Endometrial microvascular endothelial cells (primary cell): ENCODE measurements at regions not wholly inside any gene's neighbourhood (a gene's known extent, or its start where the extent isn't known, plus 50 kb on each side); places are given as distances from the start of the nearest gene placed in this dataset.

ENCODE experiments used
- in situ Hi-C: cut with HindIII; loops from 2 replicates; pipeline ENCODE4 v1.10.0; 2017; ENCODE audit warnings: low sequenced_read_pairs, low pct_unique_long_range_greater_than_20kb; ENCODE audit errors: inconsistent ontology term

DNA sequence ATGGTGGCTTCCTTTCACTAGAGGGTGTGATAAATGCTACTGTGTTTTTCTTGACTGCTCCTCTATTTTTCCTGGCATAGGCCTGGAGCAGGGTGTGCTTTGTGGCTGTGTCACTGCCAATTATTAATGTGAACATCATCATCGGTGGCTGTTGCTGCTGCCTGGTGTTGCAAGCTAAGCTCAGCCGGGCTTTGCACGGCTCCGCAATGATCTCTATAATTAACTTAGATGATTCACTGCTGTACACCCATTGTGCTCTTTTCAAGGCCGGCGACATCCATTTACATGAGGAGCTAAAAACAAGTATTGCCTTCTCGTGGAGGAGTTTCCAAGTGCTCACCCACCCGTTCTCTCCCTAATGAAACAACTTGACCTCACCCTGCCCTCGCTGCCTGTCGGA is 160.1 kb upstream of the IRX3 start:
- in situ Hi-C loops = no loop called here

DNA sequence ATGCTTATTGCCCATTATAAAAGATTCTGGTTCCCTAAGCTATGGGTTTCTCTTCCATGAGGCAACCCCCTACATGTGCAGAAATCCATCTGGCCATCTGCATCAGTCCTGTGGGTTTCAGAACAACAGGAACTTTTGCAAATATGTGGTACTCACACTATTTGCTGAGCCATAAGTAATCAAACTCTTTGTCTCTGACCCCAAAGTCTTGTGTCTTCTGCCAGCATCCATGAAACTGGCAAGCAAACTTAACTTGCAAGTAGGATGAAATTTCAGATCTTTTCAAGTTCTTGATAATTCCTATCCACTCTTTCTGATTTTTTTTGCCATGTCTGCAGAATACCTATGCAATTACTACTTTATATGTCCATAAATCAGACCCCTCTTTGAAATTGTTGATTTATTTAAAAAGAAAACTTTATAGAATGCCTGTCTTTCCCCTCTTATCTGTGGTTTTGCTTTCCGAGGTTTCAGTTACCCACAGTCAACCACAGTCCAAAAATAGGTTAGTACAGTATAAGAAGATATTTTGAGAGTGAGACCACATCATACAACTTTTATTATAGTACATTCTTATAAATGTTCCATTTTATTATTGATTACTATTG is 158.4 kb upstream of the IRX3 start:
- in situ Hi-C loops = no loop called here

DNA sequence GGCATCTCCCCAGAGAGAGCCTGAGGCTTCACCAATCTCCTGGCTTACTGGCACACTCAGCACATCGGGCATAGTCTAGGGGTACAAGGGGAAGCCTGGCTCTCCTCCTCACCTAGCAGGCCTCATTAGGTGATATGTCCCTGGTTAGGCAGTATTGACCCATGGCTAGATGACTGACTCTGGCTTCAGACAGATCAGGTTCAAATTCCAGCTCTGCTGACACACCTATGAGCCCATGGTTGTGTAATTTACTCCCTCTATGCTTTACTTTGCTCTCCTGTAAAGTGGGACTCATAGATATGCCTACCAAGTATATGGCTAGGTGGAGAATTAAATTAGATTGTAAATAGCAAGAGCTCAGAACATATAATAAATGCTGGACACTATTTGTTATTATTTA is 157.3 kb upstream of the IRX3 start:
- in situ Hi-C loops = no loop called here

DNA sequence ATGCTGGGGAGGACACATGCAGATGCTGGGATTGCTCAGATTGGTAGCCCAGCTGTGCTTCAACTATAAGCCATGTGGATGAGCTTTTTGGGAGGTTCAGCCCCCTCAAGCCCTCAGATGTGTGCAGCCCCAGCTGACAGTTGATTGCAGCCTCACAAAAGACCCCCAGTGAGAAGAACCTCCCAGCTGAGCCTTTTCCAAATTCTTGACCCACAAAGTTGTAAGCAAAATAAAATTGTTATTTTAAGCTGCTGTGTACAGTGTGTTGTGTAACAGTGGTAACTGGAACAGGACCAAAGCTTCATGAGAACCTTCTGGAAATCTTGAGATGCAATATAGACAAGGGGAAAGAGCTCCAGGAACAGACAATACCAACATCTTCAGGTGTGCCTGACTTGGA is 156.8 kb upstream of the IRX3 start:
- in situ Hi-C loops = no loop called here

DNA sequence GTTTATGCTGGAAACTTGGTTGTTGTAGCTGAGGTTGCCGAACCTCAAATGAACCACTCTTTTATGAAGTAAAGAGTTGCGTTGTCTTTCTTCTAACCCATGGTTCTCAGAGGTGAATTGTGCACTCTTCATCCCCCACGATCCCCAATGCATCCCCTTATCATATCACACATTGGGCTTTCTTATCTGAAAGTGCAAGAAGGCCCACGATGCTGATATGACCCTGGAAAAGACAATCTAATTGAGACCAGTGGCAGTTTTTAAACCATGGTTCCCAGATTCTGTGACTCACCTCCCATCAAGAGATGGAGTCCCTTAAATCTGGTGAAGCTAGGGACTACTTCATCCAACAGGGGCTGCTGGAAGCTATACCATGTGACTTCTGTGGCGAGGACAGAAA is 156.3 kb upstream of the IRX3 start:
- in situ Hi-C loops = no loop called here

DNA sequence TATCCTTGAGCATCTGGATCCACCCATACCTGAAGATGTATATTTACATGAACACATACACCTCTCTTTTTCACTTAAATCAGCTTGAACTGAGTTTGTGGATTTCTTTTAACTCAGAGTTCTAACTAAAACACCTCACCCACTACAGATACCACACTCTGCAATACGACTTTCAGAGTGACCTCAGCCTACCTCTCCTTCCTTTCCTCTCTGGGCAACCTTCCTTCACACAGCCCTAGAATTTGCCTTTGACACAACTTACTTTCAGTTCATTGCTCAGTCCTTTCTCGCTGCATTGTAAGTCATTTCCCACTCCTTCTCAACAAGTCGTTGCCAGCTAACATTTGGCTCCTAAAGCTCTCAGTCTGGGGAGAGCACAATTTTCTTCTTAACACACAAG is 151.9 kb upstream of the IRX3 start:
- in situ Hi-C loops = no loop called here

DNA sequence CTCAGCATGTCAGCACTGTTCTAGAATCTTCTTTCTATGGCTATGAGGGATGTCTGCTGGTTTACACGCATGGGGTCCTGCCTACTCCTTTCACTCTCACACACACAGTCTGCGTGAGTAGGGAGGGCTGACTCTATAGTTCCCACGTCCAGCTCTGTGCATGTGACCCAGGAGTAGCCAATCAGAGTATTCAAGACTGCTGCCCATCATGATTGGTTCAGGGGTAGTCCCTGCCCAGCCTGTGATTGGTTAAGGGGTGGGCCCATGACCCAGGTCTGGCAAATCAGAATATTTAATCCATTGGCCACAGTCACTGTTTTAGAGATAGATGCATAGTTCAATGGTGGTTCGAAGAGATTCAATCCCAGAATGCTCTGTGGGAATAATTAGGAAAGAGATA is 151.3 kb upstream of the IRX3 start:
- in situ Hi-C loops = no loop called here

DNA sequence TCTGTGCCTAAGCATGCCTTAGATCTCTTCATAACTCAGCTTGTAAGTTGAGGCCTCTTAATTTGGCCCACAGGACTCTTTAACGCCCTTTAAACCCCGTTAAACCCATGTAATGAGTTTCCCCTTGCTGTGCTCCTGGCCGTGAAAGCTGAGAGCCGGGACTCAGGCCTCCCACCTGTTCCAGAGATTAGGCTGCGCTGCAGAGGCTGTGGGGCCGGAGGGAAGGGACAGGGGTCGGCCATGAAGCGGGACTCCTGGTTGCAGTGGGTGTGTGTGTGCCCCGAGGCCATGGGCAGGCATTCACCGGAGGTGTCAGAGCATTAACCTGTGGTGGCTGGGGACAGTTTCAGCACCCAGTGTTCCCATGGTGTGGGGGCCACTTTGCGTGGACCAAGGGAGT is 150.8 kb upstream of the IRX3 start:
- in situ Hi-C loops = no loop called here

DNA sequence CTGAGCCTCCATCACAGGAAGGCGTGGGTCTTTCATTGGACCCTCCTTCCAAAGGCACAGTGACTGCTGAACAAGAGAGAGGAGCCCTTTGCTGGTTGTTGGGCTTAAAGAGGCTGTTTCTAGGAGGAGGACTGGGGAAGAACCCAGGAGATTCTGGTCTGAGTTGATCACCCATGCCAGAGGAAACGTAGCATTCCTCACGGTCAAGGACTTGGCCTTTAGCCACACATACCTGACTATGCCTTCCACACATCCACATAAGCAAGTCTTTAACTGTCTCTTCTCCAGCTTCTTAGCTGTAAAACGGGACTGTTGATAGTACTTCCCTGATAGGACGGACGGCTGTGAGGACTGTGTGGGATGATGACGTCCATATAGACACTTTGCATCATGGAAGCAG is 149.8 kb upstream of the IRX3 start:
- in situ Hi-C loops = no loop called here

DNA sequence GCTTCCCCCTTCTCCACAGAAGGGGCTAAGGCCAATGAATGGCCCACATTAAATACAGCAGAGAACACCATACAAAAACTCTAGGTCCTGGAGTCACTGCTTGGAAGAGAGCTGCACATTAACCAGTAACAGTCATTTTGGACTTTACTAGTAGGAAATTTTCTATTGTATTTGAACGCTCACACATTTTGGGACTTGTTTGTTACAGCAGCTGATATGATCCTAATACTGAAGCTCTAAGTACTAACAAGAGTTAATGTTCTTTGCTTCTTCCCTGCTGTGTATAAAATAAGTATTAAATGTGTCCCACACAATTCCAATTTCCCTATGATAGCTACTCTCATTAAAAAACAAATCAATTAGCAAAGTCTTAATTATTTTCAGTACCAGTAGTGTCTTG is 148.3 kb upstream of the IRX3 start:
- in situ Hi-C loops = no loop called here

DNA sequence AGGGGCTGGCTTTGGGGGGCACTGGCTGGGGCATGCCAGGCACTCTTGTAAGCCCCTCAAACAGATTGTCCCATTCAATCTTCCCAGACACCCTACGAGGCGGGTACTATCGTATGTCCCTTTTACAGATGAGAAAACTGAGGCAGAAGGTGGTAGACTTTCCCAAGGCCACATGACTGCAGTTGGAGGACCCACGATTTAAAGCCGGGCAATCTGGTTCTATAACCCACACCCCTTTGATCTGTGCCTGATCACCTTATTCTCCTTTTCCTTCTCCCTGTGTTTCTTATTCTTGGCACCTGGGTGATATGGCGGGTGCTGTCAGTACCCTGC is 146.3 kb upstream of the IRX3 start:
- in situ Hi-C loops = no loop called here

DNA sequence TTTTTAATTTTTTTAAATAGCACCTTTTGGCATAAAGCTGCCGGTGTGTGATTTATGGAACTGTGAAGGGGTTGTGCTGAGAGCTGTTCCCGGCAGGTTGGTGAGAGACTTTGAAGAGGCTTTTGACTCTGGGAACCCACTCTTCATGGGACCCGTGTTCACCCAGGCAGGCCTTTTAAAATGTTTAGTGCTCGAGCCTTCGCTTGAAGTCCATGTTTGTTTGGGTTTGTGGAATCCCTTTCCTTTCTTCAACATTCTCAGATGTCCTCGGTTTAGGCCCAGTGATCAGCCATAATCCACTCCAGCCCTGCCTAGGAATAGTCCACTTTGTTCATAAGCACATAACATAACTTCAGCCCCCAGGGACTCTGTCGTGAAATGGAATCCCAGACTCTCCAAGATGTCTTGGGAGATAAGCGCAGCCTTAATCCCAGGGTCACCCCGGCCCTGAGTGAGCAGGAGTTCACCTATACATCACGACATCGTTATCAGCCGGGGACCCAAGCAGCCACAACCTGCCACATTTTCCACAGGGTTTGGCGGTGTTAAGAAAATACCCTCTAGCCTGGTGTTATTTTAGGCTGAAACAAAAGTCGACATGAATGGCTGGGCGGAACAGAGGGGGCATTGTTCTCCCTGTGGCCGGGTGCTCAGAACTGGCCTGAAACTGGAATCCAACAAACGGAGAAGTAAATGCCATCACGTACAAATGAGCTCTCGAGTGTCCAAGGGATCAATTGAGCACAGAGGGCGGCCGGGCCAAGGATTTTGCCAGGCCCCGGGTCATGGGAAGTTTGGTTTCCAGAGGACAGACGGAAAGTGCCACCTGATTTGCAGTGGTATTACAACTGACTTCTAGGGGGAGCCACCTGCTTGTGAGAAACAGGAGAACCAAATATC is 145.7 kb upstream of the IRX3 start:
- in situ Hi-C loops = no loop called here

DNA sequence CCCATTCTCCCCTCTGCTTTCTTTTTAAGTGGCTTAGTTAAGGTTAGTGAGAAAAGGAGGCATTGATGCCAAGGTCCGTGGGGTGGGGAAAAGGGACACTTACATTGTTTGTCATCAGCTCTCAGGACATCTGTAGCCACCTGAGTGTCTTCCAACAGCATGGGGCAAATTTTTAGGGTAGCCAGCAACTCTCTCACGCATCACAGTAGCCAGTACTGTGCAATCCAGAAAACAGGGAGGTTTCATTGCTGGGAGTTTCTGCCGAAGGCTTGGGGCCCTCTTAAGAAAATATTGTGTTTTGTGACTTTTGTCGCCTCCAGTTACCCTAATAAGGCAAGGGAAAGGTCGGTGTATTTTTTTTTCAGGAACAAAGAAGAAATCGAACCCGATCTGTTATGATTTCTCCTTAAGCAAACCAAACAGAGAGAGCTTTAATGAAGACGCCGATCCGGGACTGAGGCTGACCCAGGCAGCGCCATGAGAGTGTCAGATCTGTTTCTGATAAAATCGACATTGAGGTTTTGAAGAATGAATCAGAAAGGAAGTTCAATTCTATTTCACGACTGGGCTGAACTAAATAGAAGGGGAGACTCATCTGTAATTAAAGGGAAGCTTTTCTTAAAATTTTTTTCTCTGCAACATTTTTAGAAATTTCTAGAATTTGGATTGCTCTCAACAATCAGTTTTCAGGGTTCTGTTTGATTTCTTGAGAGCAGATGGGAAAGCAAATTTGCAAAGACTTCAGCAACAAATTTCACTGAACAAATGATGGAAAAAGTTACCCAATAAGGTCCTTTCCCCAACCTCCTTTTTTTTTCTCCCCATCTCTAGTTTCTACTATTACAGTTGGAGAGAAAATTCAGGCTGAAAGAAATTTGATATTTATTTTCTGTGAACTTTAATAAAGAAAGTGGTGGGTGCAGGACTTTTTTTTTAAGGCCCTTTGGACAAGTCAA is 144.7 kb upstream of the IRX3 start:
- in situ Hi-C loops = no loop called here

DNA sequence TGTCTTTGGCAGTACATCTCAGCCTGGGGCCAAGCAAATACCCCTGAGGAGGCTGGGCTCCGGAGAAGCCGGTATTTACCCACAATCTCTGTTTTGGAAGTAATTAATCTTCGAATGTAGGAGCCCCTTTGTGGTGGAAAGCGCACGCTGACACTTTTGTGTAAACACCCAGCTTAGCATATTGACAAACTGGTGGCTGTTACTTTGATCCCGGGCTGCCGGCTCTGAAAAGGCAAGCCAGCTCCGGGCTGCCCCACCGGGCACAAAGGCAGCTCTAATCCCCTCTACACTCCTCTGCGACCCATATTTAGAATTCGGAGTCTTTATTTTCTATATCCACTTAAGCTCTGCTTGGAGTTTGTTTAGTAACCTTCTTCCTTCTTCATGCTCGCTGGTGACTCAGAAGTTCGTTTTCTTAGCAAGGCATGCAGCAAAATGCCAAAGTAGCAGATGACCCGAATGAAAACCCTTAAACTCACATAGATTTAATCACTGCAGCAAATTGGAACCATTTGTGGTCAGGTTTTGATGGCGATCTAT is 144.0 kb upstream of the IRX3 start:
- in situ Hi-C loops = no loop called here

DNA sequence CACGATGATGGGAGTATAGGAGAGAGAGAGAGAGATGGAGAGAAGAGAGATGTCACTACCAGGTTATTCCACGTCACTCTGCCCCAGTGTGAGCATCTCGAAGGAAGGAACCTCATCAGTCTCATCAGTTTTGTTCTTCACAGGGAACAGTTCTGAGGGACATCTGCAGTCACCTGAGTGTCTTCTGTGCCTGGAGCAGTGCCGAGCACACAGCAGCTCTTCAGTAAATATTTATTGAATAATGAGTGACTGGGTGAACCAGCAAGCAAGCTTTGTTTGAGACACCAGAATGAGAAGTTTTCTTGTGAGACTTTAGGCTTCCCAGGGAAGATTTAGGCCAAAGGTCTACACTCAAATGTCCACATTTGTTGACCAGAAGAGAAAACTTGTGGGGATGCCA is 142.4 kb upstream of the IRX3 start:
- in situ Hi-C loops = no loop called here

DNA sequence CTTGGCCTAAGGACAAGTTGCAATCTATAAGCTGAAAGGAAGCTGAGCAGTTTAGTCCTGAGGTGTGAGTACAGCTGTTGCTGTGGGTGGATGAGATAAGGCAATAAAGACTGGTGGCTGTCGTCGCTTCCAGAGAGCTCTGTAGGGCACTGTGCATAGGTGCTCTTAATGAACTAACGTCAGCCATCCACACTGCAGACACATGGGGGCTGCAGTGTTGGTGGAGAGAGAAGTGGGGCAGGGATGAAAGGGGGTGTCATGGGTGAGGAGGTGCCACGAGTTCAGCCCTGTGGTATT is 139.9 kb upstream of the IRX3 start:
- in situ Hi-C loops = no loop called here

DNA sequence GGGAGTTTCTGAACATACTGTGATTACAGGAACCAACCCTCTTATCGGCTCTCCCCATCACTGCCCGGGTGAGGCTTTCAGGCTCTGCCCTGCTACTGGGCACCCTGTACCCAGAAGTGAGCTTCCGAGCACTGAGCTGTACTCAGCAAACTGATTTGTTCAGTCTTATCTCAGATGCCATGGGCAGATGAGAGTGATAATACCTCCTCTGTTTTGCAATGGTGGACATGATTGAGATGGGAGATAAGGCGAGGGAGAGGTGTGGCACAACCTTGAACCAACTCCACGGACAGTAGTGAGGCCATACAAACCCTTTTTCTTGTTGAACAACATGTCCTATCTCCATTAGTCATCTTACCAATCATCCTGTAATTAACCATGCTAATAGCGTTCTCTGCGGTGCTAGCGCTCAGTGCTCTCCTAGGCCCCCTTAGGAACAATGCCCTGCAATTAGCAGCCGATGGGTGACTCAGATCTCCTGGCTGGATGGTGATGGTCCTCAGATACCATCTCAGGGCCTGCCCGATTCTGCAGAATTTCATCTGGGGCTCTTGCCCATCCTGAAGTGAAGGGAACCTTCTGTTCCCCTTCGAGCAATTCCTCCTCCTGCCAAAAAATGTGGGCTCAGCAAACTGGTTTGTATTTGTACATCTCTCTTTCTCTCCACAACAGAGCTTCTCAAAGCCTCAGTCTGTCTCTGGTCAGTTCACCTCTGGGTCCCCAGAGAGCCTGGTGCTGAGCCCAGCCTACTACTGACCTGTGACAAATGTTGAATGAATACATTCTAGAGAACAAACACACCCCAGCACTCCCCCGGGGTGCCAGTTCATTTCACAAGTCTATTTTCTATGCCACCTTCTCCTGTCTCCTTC is 139.3 kb upstream of the IRX3 start:
- in situ Hi-C loops = no loop called here

DNA sequence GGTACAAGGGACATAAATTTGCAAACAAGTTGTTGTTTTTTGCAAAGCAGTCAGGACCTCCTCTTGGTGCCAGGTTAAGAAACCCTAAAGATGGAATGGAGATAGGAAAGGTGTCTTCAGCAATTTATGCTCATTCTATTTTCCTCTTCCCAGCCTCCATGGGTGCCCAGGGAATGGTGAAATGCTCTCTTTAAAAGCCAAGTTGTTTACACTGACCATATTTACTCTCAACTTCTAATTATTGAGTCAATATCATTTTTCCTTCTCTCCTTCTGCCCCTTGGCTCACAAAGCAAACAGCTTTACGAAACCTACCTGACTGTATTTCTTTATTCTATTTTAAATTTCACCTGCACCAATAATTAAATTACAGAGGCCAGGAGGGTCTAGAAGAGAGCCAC is 138.5 kb upstream of the IRX3 start:
- in situ Hi-C loops = no loop called here

DNA sequence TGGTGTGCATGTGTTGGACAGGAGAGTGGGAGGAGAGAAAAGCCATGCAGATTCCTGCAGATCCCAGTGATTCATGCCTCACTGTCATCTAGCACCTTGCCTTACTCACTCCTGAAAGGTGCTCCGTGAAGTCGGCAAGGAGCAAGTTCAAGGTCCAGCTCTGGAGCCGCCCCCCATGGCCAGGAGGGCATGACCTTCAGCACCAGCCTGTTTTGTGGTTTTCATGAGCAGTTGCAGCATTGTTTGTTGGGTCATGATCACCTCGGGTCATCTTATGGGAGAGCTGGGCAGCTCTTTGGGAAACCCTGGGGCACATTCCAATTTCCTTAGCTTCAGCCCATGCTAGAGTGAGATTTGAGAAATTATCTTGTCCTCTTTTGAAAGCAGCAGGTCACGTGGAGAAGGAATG is 137.5 kb upstream of the IRX3 start:
- in situ Hi-C loops = no loop called here
